Brain microvascular endothelial cell (primary cell): ENCODE measurements at regions not wholly inside any gene's neighbourhood (a gene's known extent, or its start where the extent isn't known, plus 50 kb on each side); places are given as distances from the start of the nearest gene placed in this dataset.

Source experiments
- DNase-seq: peaks from one replicate; pipeline ENCODE4 v3.0.0-alpha.2; 2020
- H3K27ac ChIP-seq: fragments of 250-450 bp; sonication (Bioruptor Pico); 2 replicates; pipeline ENCODE4 v1.5.1; 2020; ENCODE audit warnings: mild to moderate bottlenecking, moderate library complexity
- H3K27me3 ChIP-seq: fragments of 250-450 bp; sonication (Bioruptor Pico); replicated peaks from 2 replicates; pipeline ENCODE4 v1.5.1; 2020; ENCODE audit warnings: mild to moderate bottlenecking
- H3K36me3 ChIP-seq: fragments of 250-450 bp; sonication (Bioruptor Pico); replicated peaks from 2 replicates; pipeline ENCODE4 v1.5.1; 2020; ENCODE audit warnings: mild to moderate bottlenecking
- H3K4me3 ChIP-seq: 2 replicates; pipeline ENCODE4 v1.5.1; 2011; ENCODE audit warnings: low read depth, mild to moderate bottlenecking, control low read depth, low read length, moderate library complexity
- CTCF ChIP-seq: IDR thresholded peaks from 2 replicates; pipeline ENCODE4 v1.5.1; 2011; ENCODE audit warnings: low read depth, mild to moderate bottlenecking, moderate library complexity, low read length, control low read depth, inconsistent platforms; ENCODE audit errors: missing control alignments
- in situ Hi-C: cut with HindIII; loops from 2 replicates; pipeline ENCODE4 v1.10.0; 2017; ENCODE audit warnings: low sequenced_read_pairs, low pct_ligation_motif_present

GRCh38 chr10:83925133-83925532 is 214.2 kb upstream of the GHITM start:
- in situ Hi-C loops = no loop called here
- H3K27ac ChIP-seq = no peak overlapping the region
- no peaks in the 10 kb centered on the region for H3K36me3 ChIP-seq
- TF ChIP-seq CTCF = no peak
- no peak for DNase-seq
- H3K4me3 ChIP-seq = no peak overlapping the region
- H3K27me3 ChIP-seq = no peaks in the 10 kb centered on the region

- no peaks in the 10 kb centered on the region for H3K27me3 ChIP-seq
- no peak for TF ChIP-seq CTCF
These were observed 212.7 kb upstream of the GHITM start for GRCh38 chr10:83926606-83927005.

GRCh38 chr10:83927166-83927565 is 212.1 kb upstream of the GHITM start:
- no peak for DNase-seq
- in situ Hi-C loops = no loop called here
- H3K27ac ChIP-seq = no peak overlapping the region
- no peaks in the 10 kb centered on the region for H3K36me3 ChIP-seq
- TF ChIP-seq CTCF = no peak
- no peaks in the 10 kb centered on the region for H3K27me3 ChIP-seq
- H3K4me3 ChIP-seq = no peak overlapping the region

More at GRCh38 chr10:83926606-83927005, 212.7 kb upstream of the GHITM start:
- no peak overlapping the region for H3K4me3 ChIP-seq
- DNase-seq = no peak
- no peaks in the 10 kb centered on the region for H3K36me3 ChIP-seq
- no peak overlapping the region for H3K27ac ChIP-seq
- in situ Hi-C loops = no loop called here

- DNase-seq = no peak
- no peaks in the 10 kb centered on the region for H3K36me3 ChIP-seq
- TF ChIP-seq CTCF = no peak
- no peak overlapping the region for H3K27ac ChIP-seq
- no peak overlapping the region for H3K4me3 ChIP-seq
- no peaks in the 10 kb centered on the region for H3K27me3 ChIP-seq
- in situ Hi-C loops = no loop called here
These were observed 209.9 kb upstream of the GHITM start for GRCh38 chr10:83929399-83929798.

- TF ChIP-seq CTCF = no peak
- Histone ChIP-seq H3K27me3 (no peaks in the 10 kb centered on the region), H3K36me3 (no peaks in the 10 kb centered on the region), H3K4me3 (no peak overlapping the region), H3K27ac (no peak overlapping the region)
- in situ Hi-C loops = no loop called here
- no peak for DNase-seq
These were observed 207.6 kb upstream of the GHITM start for GRCh38 chr10:83931669-83932068.

- no peak overlapping the region for H3K4me3 ChIP-seq
- H3K27ac ChIP-seq = no peak overlapping the region
- H3K36me3 ChIP-seq = no peaks in the 10 kb centered on the region
- in situ Hi-C loops = no loop called here
- TF ChIP-seq CTCF = no peak
- no peaks in the 10 kb centered on the region for H3K27me3 ChIP-seq
- no peak for DNase-seq
These were observed 207.1 kb upstream of the GHITM start for GRCh38 chr10:83932245-83932644.
